ENCODE measurements at regions not wholly inside any gene's neighbourhood (a gene's known extent, or its start where the extent isn't known, plus 50 kb on each side); places are given as distances from the start of the nearest gene placed in this dataset.

DNA sequence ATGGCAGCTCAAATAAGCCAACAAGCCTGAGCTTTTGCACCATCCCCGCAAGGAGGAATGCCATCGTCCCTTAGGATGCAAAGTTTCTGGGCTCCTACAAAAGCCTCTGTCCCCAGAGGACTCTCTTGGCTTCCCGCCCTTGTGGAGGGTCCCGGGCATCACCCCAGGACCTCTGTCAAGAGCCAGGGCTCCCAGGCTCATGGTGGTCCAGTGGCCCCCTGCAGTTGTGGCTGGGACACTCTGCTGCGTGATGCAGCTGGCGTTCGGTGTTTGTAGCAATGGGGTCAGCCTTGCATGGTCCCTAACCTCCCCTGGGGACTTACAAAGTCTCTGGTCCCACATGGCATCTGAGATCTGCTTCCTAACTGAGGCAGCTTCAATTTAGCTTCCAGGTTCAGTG, 104.7 kb downstream of the RIPK4 start (continued):
- TF ChIP-seq, protein P1, sequence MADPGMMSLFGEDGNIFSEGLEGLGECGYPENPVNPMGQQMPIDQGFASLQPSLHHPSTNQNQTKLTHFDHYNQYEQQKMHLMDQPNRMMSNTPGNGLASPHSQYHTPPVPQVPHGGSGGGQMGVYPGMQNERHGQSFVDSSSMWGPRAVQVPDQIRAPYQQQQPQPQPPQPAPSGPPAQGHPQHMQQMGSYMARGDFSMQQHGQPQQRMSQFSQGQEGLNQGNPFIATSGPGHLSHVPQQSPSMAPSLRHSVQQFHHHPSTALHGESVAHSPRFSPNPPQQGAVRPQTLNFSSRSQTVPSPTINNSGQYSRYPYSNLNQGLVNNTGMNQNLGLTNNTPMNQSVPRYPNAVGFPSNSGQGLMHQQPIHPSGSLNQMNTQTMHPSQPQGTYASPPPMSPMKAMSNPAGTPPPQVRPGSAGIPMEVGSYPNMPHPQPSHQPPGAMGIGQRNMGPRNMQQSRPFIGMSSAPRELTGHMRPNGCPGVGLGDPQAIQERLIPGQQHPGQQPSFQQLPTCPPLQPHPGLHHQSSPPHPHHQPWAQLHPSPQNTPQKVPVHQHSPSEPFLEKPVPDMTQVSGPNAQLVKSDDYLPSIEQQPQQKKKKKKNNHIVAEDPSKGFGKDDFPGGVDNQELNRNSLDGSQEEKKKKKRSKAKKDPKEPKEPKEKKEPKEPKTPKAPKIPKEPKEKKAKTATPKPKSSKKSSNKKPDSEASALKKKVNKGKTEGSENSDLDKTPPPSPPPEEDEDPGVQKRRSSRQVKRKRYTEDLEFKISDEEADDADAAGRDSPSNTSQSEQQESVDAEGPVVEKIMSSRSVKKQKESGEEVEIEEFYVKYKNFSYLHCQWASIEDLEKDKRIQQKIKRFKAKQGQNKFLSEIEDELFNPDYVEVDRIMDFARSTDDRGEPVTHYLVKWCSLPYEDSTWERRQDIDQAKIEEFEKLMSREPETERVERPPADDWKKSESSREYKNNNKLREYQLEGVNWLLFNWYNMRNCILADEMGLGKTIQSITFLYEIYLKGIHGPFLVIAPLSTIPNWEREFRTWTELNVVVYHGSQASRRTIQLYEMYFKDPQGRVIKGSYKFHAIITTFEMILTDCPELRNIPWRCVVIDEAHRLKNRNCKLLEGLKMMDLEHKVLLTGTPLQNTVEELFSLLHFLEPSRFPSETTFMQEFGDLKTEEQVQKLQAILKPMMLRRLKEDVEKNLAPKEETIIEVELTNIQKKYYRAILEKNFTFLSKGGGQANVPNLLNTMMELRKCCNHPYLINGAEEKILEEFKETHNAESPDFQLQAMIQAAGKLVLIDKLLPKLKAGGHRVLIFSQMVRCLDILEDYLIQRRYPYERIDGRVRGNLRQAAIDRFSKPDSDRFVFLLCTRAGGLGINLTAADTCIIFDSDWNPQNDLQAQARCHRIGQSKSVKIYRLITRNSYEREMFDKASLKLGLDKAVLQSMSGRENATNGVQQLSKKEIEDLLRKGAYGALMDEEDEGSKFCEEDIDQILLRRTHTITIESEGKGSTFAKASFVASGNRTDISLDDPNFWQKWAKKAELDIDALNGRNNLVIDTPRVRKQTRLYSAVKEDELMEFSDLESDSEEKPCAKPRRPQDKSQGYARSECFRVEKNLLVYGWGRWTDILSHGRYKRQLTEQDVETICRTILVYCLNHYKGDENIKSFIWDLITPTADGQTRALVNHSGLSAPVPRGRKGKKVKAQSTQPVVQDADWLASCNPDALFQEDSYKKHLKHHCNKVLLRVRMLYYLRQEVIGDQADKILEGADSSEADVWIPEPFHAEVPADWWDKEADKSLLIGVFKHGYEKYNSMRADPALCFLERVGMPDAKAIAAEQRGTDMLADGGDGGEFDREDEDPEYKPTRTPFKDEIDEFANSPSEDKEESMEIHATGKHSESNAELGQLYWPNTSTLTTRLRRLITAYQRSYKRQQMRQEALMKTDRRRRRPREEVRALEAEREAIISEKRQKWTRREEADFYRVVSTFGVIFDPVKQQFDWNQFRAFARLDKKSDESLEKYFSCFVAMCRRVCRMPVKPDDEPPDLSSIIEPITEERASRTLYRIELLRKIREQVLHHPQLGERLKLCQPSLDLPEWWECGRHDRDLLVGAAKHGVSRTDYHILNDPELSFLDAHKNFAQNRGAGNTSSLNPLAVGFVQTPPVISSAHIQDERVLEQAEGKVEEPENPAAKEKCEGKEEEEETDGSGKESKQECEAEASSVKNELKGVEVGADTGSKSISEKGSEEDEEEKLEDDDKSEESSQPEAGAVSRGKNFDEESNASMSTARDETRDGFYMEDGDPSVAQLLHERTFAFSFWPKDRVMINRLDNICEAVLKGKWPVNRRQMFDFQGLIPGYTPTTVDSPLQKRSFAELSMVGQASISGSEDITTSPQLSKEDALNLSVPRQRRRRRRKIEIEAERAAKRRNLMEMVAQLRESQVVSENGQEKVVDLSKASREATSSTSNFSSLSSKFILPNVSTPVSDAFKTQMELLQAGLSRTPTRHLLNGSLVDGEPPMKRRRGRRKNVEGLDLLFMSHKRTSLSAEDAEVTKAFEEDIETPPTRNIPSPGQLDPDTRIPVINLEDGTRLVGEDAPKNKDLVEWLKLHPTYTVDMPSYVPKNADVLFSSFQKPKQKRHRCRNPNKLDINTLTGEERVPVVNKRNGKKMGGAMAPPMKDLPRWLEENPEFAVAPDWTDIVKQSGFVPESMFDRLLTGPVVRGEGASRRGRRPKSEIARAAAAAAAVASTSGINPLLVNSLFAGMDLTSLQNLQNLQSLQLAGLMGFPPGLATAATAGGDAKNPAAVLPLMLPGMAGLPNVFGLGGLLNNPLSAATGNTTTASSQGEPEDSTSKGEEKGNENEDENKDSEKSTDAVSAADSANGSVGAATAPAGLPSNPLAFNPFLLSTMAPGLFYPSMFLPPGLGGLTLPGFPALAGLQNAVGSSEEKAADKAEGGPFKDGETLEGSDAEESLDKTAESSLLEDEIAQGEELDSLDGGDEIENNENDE (IDR thresholded peaks at IDR 0.05; ENCODE audit: insufficient replicate concordance, low read length) = no peak
- TF ChIP-seq TEAD4 (IDR thresholded peaks at IDR 0.05; ENCODE audit: low read depth, low read length) (no peak), ZNF274 (IDR thresholded peaks at IDR 0.05; ENCODE audit: borderline replicate concordance, extremely low read depth, low read length) (no peak), KDM1A (IDR thresholded peaks at IDR 0.05; ENCODE audit: borderline replicate concordance, low read length) (no peak), KDM5A (IDR thresholded peaks at IDR 0.05; ENCODE audit: low read length) (no peak), POU5F1 (IDR thresholded peaks at IDR 0.05; ENCODE audit: low read depth, low read length) (no peak), CBX5 (IDR thresholded peaks at IDR 0.05; ENCODE audit: low read depth, low read length) (no peak), EP300 (IDR thresholded peaks at IDR 0.05; ENCODE audit: borderline replicate concordance in 1 of 2, low read depth in 2 of 2, low read length in 2 of 2) (no peak), CTBP2 (IDR thresholded peaks at IDR 0.05; ENCODE audit: borderline replicate concordance, insufficient read depth, insufficient read length, low read length) (no peak), CEBPB (IDR thresholded peaks at IDR 0.05; ENCODE audit: low read depth, low read length) (no peak), POLR2A (IDR thresholded peaks at IDR 0.05; ENCODE audit: control extremely low read depth in 1 of 2, low read depth in 2 of 2, low read length in 2 of 2) (no peak)
- TF ChIP-seq, protein P2, sequence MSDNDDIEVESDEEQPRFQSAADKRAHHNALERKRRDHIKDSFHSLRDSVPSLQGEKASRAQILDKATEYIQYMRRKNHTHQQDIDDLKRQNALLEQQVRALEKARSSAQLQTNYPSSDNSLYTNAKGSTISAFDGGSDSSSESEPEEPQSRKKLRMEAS (IDR thresholded peaks at IDR 0.05) = no peak

Measured in H1 (cell line).